ENCODE measurements at regions not wholly inside any gene's neighbourhood (a gene's known extent, or its start where the extent isn't known, plus 50 kb on each side); places are given as distances from the start of the nearest gene placed in this dataset.
"Not testable (repeated sequence)": the region's sequence is repeated elsewhere in the genome, so short reads cannot be mapped to it uniquely, and the experiment has no call there.

GRCh38 chr20:4430826-4431225 is 181.7 kb upstream of the ADRA1D start:
- DNase-seq; in situ Hi-C loops (cut with HindIII; ENCODE audit: low pct_ligation_motif_present, low pct_unique_long_range_greater_than_20kb, low sequenced_read_pairs): not testable (repeated sequence)

DNA sequence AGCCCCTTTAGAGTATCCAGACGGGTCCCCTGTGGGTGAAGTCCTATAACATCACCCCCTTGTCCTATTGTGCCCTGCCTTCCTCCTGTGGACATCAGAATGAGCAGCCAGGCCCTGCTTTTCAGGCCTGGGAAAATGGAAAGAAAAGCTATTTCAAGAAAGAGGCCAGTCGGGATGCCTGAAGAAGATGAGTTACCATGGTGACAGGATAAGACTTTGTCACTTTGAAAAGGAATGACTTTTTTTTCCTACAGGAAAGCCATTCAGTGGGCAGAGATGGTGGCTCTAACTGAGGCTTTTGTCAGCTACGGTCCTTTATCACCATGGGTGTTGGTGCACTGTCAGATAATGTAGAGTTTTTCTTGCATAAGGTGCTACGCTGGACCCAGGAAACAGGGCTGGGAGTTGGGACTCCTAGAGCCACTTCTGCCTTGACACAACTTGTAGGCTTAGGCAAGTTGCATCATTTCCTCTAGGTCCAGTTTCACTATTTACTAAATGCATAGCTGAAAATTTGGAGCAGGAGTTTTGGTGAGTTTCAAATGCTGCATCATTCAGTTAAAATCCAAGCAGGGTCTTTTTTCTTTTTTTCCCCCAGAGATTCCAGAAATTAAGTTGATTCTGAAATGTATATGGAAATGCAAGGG is 179.0 kb upstream of the ADRA1D start:
- in situ Hi-C loops (cut with HindIII; ENCODE audit: low pct_ligation_motif_present, low pct_unique_long_range_greater_than_20kb, low sequenced_read_pairs): no loop called here
- DNase-seq: no peak

- DNase-seq: no peak
- in situ Hi-C loops (cut with HindIII; ENCODE audit: low pct_ligation_motif_present, low pct_unique_long_range_greater_than_20kb, low sequenced_read_pairs): no loop called here
Observed at GRCh38 chr20:4418141-4418540, 169.1 kb upstream of the ADRA1D start.

DNA sequence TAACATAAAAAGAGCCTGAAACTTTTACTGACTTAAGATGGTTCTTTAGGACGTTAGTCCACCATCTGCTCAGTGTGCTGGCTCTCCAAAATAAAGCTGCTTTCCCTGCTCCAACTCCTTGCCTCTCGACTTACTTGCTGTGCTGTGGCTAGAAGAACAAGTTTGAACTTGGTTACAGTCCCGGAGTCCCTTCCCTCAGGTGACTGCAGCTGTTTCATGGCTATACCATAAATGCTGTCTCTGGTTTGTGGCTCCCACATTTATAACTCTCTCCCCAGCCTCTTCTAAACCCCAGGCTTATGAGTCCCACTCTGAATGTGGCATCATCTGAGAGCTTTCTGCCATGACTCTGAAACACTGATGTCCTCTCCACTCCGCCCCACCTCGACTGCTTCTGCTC is 166.2 kb upstream of the ADRA1D start:
- DNase-seq: no peak
- in situ Hi-C loops (cut with HindIII; ENCODE audit: low pct_ligation_motif_present, low pct_unique_long_range_greater_than_20kb, low sequenced_read_pairs): no loop called here

- in situ Hi-C loops (cut with HindIII; ENCODE audit: low pct_ligation_motif_present, low pct_unique_long_range_greater_than_20kb, low sequenced_read_pairs): no loop called here
- no peak for DNase-seq
Observed at GRCh38 chr20:4413314-4414049, 164.4 kb upstream of the ADRA1D start.

DNA sequence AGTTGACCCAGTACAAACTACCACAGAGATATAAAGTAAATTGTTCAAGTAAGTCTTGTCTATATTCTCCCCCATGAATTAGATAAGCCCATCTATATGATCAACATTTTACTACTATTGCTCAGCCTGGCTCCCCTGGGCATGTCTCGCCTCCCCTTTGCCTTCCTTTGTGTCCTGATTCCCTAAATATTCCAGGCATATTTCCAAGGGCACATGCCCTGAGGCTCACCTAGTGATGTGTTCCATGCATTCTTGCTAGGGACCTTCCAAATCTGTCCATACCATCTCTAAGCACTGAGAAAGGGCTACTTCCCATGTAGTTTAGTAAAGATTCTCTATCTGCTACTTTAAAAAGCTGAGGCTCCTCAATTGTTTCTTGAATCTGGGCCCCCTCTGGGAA is 163.1 kb upstream of the ADRA1D start:
- in situ Hi-C loops (cut with HindIII; ENCODE audit: low pct_ligation_motif_present, low pct_unique_long_range_greater_than_20kb, low sequenced_read_pairs): no loop called here
- DNase-seq: no peak

DNA sequence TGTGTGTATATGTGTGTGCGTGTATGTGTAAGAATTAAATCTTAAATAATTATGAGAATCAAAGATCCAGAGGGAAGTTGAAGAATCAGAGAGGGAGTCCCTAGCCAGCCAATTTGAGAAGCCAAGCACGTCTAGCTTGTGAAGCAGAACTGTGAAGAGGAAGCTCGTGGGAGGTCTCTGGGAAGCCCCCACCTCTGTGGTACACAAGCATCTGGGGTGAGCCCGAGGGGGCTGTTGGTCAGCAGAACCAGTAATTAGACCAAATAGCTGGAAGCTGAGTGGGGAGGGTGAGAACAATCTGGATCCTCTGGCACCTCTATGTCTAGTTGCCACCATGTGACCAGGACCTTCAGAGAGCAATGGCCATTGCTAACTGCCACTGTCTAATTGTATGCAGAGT is 162.7 kb upstream of the ADRA1D start:
- in situ Hi-C loops (cut with HindIII; ENCODE audit: low pct_ligation_motif_present, low pct_unique_long_range_greater_than_20kb, low sequenced_read_pairs): no loop called here

GRCh38 chr20:4406627-4407026 is 157.5 kb upstream of the ADRA1D start:
- no peak for DNase-seq
- in situ Hi-C loops (cut with HindIII; ENCODE audit: low pct_ligation_motif_present, low pct_unique_long_range_greater_than_20kb, low sequenced_read_pairs): no loop called here

More for the DNA sequence above, 162.7 kb upstream of the ADRA1D start:
- DNase-seq: no peak

DNA sequence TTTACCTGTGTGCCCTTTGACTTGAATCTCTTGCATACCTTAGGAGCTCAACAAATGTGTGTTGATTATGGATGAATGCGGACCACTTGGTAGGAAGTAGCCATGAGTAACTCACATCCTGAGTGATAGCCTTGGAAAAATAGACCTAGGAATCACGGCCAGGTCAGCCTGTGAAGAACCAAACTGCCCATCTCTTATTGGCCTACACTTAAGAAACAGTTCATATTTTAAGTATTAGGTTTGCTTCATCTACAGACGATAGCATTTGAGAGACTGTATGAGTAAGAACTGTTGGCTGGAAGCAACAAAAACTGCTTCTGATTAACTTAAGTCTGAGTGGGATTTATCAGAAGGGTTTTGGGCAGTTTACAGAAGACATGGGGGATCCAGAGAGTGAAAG is 152.5 kb upstream of the ADRA1D start:
- no peak for DNase-seq
- in situ Hi-C loops (cut with HindIII; ENCODE audit: low pct_ligation_motif_present, low pct_unique_long_range_greater_than_20kb, low sequenced_read_pairs): no loop called here

- in situ Hi-C loops (cut with HindIII; ENCODE audit: low pct_ligation_motif_present, low pct_unique_long_range_greater_than_20kb, low sequenced_read_pairs): no loop called here
- DNase-seq: no peak
Observed at GRCh38 chr20:4384961-4385360, 135.9 kb upstream of the ADRA1D start.

DNA sequence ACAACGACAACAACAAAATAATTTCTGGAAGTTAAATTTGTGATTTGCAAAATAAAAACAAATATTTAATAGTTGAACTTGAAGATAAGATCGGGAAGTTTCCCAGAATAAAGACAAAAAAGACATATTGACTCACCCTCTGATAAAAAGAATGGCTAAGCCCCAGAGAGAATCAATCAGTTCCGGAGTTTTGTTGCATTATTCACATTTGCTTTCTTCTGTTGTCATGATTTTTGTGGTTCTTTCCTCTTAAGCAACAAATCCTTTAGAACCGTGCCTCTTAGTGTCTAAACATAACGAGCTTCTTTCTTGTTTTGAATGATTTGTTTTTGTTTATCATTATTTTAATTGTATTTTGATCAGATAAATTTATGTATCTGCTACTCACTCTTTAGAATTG is 134.9 kb upstream of the ADRA1D start:
- DNase-seq: no peak
- in situ Hi-C loops (cut with HindIII; ENCODE audit: low pct_ligation_motif_present, low pct_unique_long_range_greater_than_20kb, low sequenced_read_pairs): no loop called here

GRCh38 chr20:4375881-4376280 is 126.8 kb upstream of the ADRA1D start:
- in situ Hi-C loops (cut with HindIII; ENCODE audit: low pct_ligation_motif_present, low pct_unique_long_range_greater_than_20kb, low sequenced_read_pairs): no loop called here
- DNase-seq: no peak

GRCh38 chr20:4373454-4373853 is 124.4 kb upstream of the ADRA1D start:
- in situ Hi-C loops (cut with HindIII; ENCODE audit: low pct_ligation_motif_present, low pct_unique_long_range_greater_than_20kb, low sequenced_read_pairs): no loop called here
- no peak for DNase-seq

DNA sequence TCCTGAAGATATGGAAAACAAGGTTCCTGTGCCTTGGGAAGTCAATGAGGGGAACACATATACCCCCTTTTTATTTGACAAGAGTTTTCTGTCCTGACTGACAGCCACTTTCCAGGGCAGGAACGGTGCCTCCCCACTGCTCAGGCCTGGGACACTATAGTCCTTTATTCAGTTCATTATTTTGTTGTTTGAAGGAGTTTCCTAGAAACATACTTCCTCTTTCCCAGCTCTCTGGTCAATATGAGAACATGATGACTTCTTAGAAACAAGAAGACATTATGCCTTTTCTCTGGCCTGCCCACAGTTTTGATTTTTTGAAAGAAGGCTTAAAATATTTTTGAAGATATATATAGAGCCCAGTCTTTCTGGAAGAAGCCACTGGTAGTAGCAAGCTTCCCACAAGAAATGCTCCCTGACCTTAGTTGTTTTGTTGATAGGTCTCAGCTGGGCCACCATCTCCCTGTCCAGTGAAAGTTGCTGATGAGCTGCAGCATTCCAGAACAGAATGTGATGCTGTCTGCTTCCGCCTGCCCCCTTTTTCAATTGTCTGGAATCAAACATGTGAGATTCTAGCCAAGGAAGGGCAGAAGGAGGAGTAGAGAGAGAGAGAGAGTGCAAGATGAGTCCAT is 122.7 kb upstream of the ADRA1D start:
- no peak for DNase-seq
- in situ Hi-C loops (cut with HindIII; ENCODE audit: low pct_ligation_motif_present, low pct_unique_long_range_greater_than_20kb, low sequenced_read_pairs): no loop called here

DNA sequence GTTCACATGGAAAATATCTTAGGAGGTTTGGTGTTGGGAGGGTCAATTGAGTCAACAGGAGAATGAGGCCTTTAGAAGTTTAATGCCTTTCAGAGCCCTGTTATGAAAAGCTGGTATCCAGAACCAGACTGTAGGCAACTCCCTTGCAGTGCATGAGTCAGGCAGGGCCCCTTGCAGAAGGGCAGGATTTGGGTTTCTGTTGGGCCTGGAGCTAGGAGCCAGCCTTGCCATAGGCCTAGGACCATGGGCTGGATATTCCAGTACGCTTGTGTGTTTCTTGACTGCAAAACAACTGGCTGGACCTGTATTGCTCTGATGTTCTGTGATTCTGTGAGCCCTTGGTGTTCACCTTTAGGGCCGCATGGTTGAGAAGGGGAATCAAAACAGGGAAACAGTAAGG is 121.8 kb upstream of the ADRA1D start:
- in situ Hi-C loops (cut with HindIII; ENCODE audit: low pct_ligation_motif_present, low pct_unique_long_range_greater_than_20kb, low sequenced_read_pairs): no loop called here
- no peak for DNase-seq

- no peak for DNase-seq
- in situ Hi-C loops (cut with HindIII; ENCODE audit: low pct_ligation_motif_present, low pct_unique_long_range_greater_than_20kb, low sequenced_read_pairs): no loop called here
Observed at GRCh38 chr20:4369798-4370124, 120.7 kb upstream of the ADRA1D start.

DNA sequence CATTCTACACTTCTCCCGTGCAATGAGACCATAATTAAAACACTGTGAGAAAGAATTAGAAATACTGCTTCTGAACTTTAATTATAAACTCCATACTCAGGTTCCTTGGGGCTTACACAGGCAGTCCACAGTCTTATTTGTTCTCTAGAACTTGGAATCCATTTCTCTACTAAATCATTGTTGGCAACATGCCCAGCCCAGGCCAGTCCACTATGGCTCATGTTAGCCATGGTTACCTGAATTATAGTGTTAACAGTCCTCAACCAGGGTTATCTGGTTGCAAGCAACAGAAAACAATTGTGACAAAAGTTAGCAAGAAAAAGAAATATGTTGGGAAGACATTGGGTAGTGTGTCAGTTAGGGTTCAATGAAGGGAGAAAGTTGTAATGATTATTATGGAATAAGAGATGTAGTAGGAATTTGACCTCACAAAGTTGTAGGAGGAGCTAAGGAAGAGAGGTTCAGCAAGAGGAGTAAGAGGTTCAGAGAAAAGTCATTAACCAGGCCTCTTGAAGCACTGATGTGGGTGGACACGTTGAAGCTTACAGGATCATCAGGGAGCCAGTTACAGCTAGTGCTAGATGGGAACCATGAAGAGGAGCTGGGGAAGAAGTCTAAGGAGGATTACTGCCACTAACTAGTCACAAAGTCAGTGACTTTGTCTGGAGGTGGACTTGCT is 120.2 kb upstream of the ADRA1D start:
- in situ Hi-C loops (cut with HindIII; ENCODE audit: low pct_ligation_motif_present, low pct_unique_long_range_greater_than_20kb, low sequenced_read_pairs): no loop called here
- no peak for DNase-seq

- DNase-seq: no peak
- in situ Hi-C loops (cut with HindIII; ENCODE audit: low pct_ligation_motif_present, low pct_unique_long_range_greater_than_20kb, low sequenced_read_pairs): no loop called here
Observed at GRCh38 chr20:4366076-4366475, 117.0 kb upstream of the ADRA1D start.

- in situ Hi-C loops (cut with HindIII; ENCODE audit: low pct_ligation_motif_present, low pct_unique_long_range_greater_than_20kb, low sequenced_read_pairs): no loop called here
- no peak for DNase-seq
Observed at GRCh38 chr20:4358552-4358951, 109.5 kb upstream of the ADRA1D start.

DNA sequence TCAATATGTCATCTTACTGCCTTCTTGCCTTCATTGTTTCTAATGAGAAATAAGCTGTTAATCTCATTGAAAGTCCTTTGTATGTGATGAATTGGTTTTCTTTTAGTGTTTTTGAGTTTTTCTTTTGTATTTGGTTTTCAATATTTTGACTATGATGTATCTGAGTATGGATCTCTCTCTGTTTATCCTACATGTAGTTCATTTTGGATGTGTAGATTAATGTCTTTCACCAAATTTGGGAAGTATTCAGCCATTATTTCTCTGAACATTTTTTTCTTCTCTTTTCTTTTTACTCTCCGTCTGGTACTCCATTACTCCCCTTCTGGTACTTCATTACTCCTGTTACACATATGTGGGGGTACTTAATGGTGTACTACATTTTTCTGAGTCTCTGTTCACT is 103.3 kb upstream of the ADRA1D start:
- no peak for DNase-seq
- in situ Hi-C loops (cut with HindIII; ENCODE audit: low pct_ligation_motif_present, low pct_unique_long_range_greater_than_20kb, low sequenced_read_pairs): no loop called here
